ENCODE measurements at regions not wholly inside any gene's neighbourhood (a gene's known extent, or its start where the extent isn't known, plus 50 kb on each side); places are given as distances from the start of the nearest gene placed in this dataset.

DNA sequence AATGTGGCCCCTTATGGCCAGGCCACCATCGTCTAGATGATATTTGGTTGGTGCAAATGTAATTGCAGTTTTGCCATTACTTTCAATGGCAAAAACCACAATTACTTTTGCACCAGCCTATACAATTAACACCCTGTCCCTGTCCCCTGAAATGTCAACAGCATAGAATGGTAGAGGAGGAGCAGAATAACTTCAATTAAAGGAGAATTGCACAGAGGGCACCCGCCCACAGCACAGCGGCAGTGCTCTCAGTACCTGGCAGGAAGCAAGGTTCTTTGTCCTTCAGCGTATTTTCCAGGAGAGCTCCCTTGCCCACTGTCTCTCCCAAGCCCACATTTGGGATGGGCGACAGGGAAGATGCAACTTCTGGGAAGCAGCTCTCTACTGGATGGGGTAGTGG is 115.3 kb downstream of the TRIM29 start:
- no peaks in the 10 kb centered on the region for H3K9me3 Mint-ChIP-seq
- no peak overlapping the region for H2AFZ ChIP-seq (ENCODE audit: low read length)

More for the DNA sequence above, 115.3 kb downstream of the TRIM29 start:
- Histone ChIP-seq H3K79me1 (ENCODE audit: insufficient read depth, low read depth, low read length, poor library complexity, severe bottlenecking) (no peaks in the 10 kb centered on the region), H3K14ac (ENCODE audit: insufficient read depth, low read length) (no peak overlapping the region), H2BK120ac (ENCODE audit: low read depth, low read length, poor library complexity, severe bottlenecking) (no peak overlapping the region), H3K23me2 (ENCODE audit: insufficient read length, low read depth, low read length, poor library complexity, severe bottlenecking) (no peaks in the 10 kb centered on the region), H3K9ac (ENCODE audit: extremely low read depth, insufficient read length, low read length) (no peak overlapping the region), H4K20me1 (ENCODE audit: control insufficient read depth, insufficient read depth, insufficient read length) (no peaks in the 10 kb centered on the region), H2BK20ac (ENCODE audit: low read depth, low read length, poor library complexity, severe bottlenecking) (no peak overlapping the region), H3K79me2 (ENCODE audit: insufficient read depth, low read length) (no peaks in the 10 kb centered on the region), H3K56ac (ENCODE audit: insufficient read length, low read depth, low read length) (no peak overlapping the region), H3K4me2 (ENCODE audit: insufficient read depth, insufficient read length, low read length) (peak overlapping the region; percentile 1), H2AK5ac (ENCODE audit: insufficient read length, low read length) (no peak overlapping the region), H2BK15ac (ENCODE audit: low read depth, low read length) (no peak overlapping the region), H4K5ac (ENCODE audit: insufficient read length, low read depth, low read length) (no peak overlapping the region), H3K27ac (ENCODE audit: insufficient read length, low read depth, low read length) (no peak overlapping the region), H4K8ac (replicated peaks; ENCODE audit: insufficient read length, low read depth, low read length) (no peak overlapping the region), H3T11ph (ENCODE audit: low read length) (no peak overlapping the region), H2BK5ac (ENCODE audit: insufficient read length, low read length) (no peak overlapping the region), H3K4ac (ENCODE audit: low read depth, low read length) (no peak overlapping the region), H3K4me1 (ENCODE audit: insufficient read depth, low read length) (peaks cover 15% of the 10 kb centered on the region), H3K27me3 (ENCODE audit: insufficient read depth, low read length) (no peaks in the 10 kb centered on the region; the same call in 1 of the 2 replicates), H3K23ac (ENCODE audit: insufficient read length, low read depth, low read length) (no peak overlapping the region), H3K9me3 (ENCODE audit: control insufficient read depth, low read depth, low read length) (no peaks in the 10 kb centered on the region), H4K91ac (ENCODE audit: insufficient read length, low read depth, low read length) (no peak overlapping the region), H3K18ac (ENCODE audit: insufficient read length, low read depth, low read length) (no peak overlapping the region), H2BK12ac (ENCODE audit: insufficient read length, low read depth, low read length) (no peak overlapping the region)
- no peaks in the 10 kb centered on the region for H3K36me3 Mint-ChIP-seq (ENCODE audit: insufficient read depth in 1 of 3, low read depth in 3 of 3)
- DNase-seq: peak; percentile 15
- no peak overlapping the region for H3K27ac Mint-ChIP-seq
- no peak overlapping the region for H3K4me3 Mint-ChIP-seq
- TF ChIP-seq, protein P1, sequence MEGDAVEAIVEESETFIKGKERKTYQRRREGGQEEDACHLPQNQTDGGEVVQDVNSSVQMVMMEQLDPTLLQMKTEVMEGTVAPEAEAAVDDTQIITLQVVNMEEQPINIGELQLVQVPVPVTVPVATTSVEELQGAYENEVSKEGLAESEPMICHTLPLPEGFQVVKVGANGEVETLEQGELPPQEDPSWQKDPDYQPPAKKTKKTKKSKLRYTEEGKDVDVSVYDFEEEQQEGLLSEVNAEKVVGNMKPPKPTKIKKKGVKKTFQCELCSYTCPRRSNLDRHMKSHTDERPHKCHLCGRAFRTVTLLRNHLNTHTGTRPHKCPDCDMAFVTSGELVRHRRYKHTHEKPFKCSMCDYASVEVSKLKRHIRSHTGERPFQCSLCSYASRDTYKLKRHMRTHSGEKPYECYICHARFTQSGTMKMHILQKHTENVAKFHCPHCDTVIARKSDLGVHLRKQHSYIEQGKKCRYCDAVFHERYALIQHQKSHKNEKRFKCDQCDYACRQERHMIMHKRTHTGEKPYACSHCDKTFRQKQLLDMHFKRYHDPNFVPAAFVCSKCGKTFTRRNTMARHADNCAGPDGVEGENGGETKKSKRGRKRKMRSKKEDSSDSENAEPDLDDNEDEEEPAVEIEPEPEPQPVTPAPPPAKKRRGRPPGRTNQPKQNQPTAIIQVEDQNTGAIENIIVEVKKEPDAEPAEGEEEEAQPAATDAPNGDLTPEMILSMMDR (conservative IDR thresholded peaks at IDR 0.05): no peak
- peaks cover 30 to 34% of the 10 kb centered on the region in 2 experiments for H3K4me1 Mint-ChIP-seq
- H3K27me3 Mint-ChIP-seq (ENCODE audit: low read depth): peaks cover 14% of the 10 kb centered on the region
- WGBS (ENCODE audit: extremely low coverage, insufficient read length, low lambda C conversion rate): no CpG with 5 or more reads among the region's 5 CpGs
